GOT3 (cell line): ENCODE measurements at regions not wholly inside any gene's neighbourhood (a gene's known extent, or its start where the extent isn't known, plus 50 kb on each side); places are given as distances from the start of the nearest gene placed in this dataset.
"Not testable (repeated sequence)": the region's sequence is repeated elsewhere in the genome, so short reads cannot be mapped to it uniquely, and the experiment has no call there.

Experiments used
- DNase-seq: peaks from one replicate; lab custom pipeline; 2025; ENCODE audit warnings: mixed read lengths; lab: John Stamatoyannopoulos, UW

DNA sequence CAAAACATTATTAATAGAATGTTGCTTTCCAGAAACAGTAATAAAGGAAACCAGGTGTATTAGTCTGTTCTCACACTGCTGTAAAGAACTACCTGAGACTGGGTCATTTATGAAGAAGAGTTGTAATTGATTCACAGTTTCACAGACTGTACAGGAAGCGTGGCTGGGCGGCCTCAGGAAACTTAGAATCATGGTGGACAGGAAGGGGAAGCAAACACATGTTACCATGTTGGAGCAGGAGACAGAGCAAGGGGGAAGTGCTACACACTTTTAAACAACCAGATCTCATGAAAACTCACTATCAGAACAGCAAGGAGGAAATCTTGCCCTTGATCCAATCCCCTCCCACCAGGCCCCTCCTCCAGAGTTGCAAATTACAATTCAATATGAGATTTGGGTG, 815.8 kb downstream of the TRIML1 start:
- no peak for DNase-seq

DNA sequence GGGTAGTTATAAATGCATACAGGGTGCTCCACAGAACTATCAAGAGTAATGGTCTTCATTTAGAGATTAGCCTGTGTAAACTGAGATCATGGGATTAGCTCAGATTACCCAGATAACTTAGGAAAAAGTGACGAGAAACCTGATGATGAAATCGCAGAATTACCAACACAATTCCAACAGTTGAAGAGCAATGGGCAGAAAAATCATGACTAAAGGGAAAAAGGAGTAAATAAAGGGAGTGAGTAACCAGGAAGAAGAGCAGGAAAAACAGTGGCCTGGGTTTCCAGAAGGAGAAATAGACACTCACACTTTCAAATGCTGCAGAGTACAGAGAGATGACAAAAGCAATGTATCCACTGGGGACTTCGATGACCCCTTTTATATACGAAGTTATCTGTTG, 817.3 kb downstream of the TRIML1 start:
- DNase-seq = no peak

- no peak for DNase-seq
These were observed 819.1 kb downstream of the TRIML1 start for GRCh38 chr4:188958346-188958745.

- DNase-seq = no peak
These were observed 820.2 kb downstream of the TRIML1 start for GRCh38 chr4:188959424-188959823.

DNA sequence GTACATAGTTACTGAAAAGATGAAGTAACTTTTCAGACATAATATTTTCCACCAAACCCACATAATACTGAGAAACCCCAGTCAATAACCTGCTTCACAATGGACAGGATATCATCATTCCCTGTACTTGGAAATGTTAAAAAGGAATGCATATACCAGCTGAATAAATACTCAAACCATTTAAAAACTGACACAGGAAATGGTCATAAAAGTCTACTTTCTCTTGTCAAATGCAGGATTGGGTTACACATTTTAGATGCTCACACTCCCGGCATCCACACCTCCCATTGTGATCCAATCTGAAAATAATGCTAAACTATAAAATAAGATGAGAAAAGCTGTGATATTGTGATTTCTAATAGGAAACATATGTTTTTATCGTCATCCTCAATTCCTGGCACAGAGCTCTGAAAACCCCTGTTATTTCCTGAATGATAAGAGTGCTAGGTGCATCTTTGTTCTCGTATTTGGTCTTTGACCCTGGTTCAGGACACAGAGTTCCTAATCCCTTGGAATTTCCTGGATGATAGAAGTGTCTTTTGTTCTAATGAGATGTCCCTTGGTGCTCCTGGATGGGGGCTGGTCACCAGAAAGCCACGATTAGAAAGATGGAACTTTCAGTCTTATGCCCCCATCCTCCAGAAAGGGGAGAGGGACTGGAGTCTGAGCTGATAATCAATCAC, 821.3 kb downstream of the TRIML1 start:
- DNase-seq = no peak

DNA sequence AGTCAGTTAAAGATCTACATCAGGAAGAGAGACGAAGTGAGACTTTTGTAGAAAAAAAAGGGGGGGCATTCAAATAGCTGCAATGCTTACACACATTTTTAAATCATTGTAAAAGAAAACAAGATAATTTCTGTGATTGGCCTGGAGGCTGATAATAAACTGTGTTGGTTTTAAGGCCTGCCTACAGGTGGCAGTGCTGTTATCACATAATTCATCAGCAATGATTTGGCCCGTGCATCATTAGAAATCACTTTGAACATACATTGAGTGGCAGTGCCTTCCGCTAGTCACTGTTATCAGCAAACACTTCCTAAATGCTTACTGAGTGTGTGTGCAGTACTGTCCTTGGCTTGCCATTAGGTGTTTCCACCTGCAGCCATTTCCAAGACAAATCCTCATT, 831.9 kb downstream of the TRIML1 start:
- DNase-seq = no peak

DNA sequence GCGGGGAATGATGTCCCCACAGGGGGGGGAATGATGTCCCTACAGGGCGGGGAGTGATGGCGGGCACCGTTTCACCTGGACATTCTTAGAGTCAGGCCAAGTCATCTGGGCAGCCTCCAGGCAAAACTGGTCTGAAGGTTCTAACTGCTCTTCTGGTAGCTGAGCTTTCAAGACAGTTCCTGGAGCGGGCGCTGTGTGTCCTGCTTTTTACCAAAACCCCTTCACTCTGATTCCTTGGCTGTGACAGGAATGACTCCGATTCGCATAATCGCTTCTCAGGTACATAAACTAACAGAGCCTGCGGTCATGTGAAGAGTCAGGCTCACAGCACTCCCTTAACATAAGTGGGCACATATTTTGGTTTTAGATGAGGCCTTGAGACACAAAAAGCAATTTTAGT, 836.0 kb downstream of the TRIML1 start:
- no peak for DNase-seq

DNA sequence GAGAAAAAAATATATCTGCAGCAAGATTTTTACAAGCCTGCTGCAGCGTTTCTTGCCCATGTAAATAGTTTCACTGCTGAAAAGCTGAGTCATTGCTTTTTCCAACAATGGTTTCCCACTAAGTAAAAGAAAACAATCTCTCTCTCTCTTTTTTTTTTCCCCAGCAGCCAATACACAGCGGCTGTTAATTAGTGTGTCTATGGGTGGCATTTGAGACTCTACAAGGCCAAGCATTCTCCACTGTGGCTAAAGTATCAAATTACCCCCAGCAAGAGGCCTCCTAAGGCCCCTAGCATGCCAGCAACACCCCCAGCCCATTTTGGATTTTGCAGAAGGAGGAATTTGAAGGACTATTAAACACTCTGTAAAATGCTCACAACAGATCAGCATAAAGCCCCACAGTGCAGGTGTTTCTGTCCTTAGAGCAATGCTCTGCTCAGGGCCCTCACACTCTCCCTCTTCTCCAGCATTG, 837.4 kb downstream of the TRIML1 start:
- no peak for DNase-seq

- DNase-seq = not testable (repeated sequence)
These were observed 838.0 kb downstream of the TRIML1 start for GRCh38 chr4:188977232-188977631.

GRCh38 chr4:188984518-188984917, 845.3 kb downstream of the TRIML1 start:
- no peak for DNase-seq

DNA sequence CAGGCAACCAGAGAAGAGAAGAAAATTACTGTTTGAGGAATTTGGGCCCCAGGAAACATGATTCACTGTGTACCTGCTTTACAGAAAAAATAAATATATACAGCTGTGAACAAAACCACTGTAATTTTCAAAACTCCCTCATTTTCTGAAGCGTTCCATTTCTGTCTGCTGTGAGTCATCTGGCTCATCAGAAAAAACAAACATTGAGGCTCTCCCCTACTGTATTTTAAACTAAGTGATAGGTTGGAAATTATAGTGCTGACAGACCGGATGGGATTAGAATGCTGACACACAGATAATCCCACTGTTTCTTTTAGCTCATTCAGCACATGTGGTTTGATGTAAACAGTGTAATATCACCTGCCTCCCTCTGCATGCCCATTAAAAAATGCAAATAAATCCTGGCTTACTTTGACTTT, 847.0 kb downstream of the TRIML1 start:
- DNase-seq = no peak

- no peak for DNase-seq
These were observed 847.8 kb downstream of the TRIML1 start for GRCh38 chr4:188987011-188987410.

- DNase-seq = no peak
These were observed 848.9 kb downstream of the TRIML1 start for GRCh38 chr4:188988131-188988530.

- no peak for DNase-seq
These were observed 850.1 kb downstream of the TRIML1 start for GRCh38 chr4:188989371-188989770.

DNA sequence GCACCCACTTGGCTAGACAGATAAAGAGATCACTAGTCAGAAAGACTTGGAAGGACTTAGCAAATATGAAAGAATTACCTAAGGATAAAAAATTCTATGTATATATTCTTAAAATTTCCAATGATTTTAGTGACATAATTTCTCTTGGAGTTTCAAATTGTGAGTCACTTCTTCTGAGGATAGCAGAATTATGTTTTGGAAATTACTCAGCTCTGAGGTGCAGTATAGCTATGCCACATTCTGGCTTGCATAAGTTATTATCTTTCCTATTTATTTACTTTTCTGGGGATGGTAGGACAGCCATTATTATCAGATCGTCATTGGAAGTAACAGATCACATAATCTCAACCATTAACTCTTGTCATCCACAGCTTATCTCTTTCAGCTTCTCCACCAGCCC, 853.5 kb downstream of the TRIML1 start:
- DNase-seq = no peak

DNA sequence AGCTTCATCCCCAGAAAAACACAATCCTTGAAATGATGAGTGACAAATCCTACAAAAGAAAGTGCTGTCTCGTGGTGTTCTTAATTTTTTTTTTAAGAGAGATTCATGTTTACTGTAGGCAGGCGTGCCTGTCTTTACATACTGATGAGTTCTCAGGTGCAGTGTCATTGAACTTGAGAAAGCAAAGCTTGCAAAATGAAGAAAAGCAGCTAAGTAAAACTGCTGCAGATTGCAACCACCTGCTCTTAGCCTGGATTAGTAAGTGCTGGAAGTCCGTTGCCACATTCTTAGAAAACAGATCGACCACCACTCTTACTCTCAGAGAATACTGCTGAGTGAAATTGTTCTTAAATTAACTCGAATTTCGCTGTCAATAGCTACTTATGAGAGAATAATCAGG, 854.6 kb downstream of the TRIML1 start:
- DNase-seq = no peak

- no peak for DNase-seq
These were observed 862.2 kb downstream of the TRIML1 start for GRCh38 chr4:189001283-189001970.

- DNase-seq = no peak
These were observed 862.8 kb downstream of the TRIML1 start for GRCh38 chr4:189001971-189002450.

GRCh38 chr4:189002475-189002874, 863.2 kb downstream of the TRIML1 start:
- no peak for DNase-seq

DNA sequence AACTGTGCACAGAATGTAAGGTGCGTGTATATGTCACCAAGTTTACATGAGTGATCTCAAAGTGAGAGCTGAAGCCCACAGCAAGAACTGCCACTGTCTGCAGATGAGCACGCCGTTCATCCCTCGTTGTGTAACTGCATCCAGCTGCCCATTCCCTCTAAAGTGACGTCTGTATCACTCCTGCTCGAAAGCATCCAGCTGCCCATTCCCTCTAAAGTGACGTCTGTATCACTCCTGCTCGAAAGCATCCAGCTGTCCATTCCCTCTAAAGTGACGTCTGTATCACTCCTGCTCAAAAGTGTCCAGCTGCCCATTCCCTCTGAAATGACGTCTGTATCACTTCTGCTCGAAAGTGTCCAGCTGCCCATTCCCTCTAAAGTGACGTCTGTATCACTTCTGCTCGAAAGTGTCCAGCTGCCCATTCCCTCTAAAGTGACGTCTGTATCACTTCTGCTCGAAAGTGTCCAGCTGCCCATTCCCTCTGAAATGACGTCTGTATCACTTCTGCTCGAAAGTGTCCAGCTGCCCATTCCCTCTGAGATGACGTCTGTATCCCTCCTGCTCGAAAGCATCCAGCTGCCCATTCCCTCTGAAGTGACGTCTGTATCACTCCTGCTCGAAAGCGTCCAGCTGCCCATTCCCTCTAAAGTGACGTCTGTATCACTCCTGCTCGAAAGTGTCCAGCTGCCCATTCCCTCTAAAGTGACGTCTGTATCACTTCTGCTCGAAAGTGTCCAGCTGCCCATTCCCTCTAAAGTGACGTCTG, 871.4 kb downstream of the TRIML1 start:
- not testable (repeated sequence) for DNase-seq

DNA sequence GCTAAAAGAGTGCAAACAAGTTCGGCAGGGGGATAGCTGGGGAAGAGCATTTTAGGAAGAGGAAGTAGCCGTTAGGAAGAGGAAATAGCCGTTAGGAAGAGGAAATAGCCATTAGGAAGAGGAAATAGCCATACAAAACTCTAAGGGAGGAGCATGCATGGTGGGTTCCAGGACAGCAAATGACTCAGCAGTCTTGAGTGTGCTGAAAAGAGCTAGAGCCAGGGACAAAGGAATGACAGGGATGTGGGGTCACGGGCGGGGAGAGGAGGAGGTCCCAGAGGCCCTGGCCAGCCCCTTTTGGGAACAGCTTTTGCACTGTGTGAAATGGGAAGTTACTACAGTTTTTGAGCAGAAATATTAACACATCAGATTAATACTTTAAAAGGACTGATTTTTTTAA, 882.6 kb downstream of the TRIML1 start:
- DNase-seq = no peak

- no peak for DNase-seq
These were observed 883.3 kb downstream of the TRIML1 start for GRCh38 chr4:189022440-189023035.
